Lung (tissue), 11 donors: ENCODE measurements at regions not wholly inside any gene's neighbourhood (a gene's known extent, or its start where the extent isn't known, plus 50 kb on each side); places are given as distances from the start of the nearest gene placed in this dataset.

Source experiments
- ATAC-seq: fragments of 200-7000 bp; cut with Tn5 transposase; one replicate; pipeline ENCODE4 v1.9.1; 2020; ENCODE audit warnings: moderate number of reproducible peaks; ENCODE audit not compliant: insufficient read depth, low FRiP score
- DNase-seq, 3 donors: peaks; one replicate each; pipeline ENCODE4 v3.0.0-alpha.2; 2013 to 2017
- H3K27ac ChIP-seq, 2 donors: one replicate each; pipeline ENCODE4 v1.5.1; 2013; ENCODE audit warnings: mild to moderate bottlenecking in 2 of 2, moderate library complexity in 2 of 2, control low read depth in 1 of 2, inconsistent platforms in 1 of 2, low read depth in 1 of 2, low read length in 1 of 2
- H3K27me3 ChIP-seq, 3 donors: one replicate each; pipeline ENCODE4 v1.5.1; 2013; ENCODE audit warnings: low read length in 2 of 3; ENCODE audit not compliant: control insufficient read depth in 3 of 3, insufficient read depth in 3 of 3
- H3K36me3 ChIP-seq, 4 donors: one replicate each; pipeline ENCODE4 v1.5.1; 2013; ENCODE audit warnings: low read length in 4 of 4, mild to moderate bottlenecking in 1 of 4, moderate library complexity in 1 of 4; ENCODE audit not compliant: control insufficient read depth in 4 of 4, insufficient read depth in 4 of 4
- H3K4me1 ChIP-seq, 5 donors: one replicate each; pipeline ENCODE4 v1.5.1; 2013; ENCODE audit warnings: low read length in 5 of 5, mild to moderate bottlenecking in 2 of 5, moderate library complexity in 1 of 5; ENCODE audit not compliant: control insufficient read depth in 5 of 5, insufficient read depth in 5 of 5
- H3K4me3 ChIP-seq: one replicate; pipeline ENCODE4 v1.5.1; 2013; ENCODE audit warnings: mild to moderate bottlenecking, control low read depth, moderate library complexity
- H3K9ac ChIP-seq, 2 donors: one replicate each; pipeline ENCODE4 v1.5.1; 2013; ENCODE audit warnings: low read length in 2 of 2, control low read depth in 1 of 2; ENCODE audit not compliant: insufficient read depth in 1 of 2
- H3K9me3 ChIP-seq, 4 donors: one replicate each; pipeline ENCODE4 v1.5.1; 2013; ENCODE audit warnings: low read length in 3 of 4, mild to moderate bottlenecking in 1 of 4, moderate library complexity in 1 of 4; ENCODE audit not compliant: control insufficient read depth in 4 of 4, insufficient read depth in 3 of 4
- WGBS, 2 donors: extraction: QIAGEN DNeasy Blood & Tissue Kit; methylation state at CpG; one replicate each; pipeline ENCODE4 v1.1.7; 2013; 5-methylcytosine and 5-hydroxymethylcytosine counted together
- TF ChIP-seq, protein P1 (sequence below): IDR thresholded peaks from 2 replicates; pipeline ENCODE4 v1.5.1; 2012; ENCODE audit warnings: mild to moderate bottlenecking; ENCODE audit errors: control extremely low read depth, extremely low read depth
- donor health status: control.
- donor health status: control.
- donor health status: Bipolar disorder and iron deficiency.
- donor health status: healthy.
- donor health status: DM: yes; HTN: yes; CAD: no.

GRCh38 chr2:40507432-40507831 lies 55.5 kb upstream of the SLC8A1 start:
- no peak overlapping the region for H3K27ac ChIP-seq
- peaks cover 0 to 17% (median 0%) of the 10 kb centered on the region in 5 donors for H3K4me1 ChIP-seq
- 43 to 44% methylated on average over 1 of the region's 1 CpG for WGBS, 2 donors
- no peaks in the 10 kb centered on the region for H3K9me3 ChIP-seq
- no peaks in the 10 kb centered on the region for H3K27me3 ChIP-seq
- no peaks in the 10 kb centered on the region for H3K36me3 ChIP-seq
- no peak overlapping the region for H3K9ac ChIP-seq
- ATAC-seq = no peak
- TF ChIP-seq, protein P1, sequence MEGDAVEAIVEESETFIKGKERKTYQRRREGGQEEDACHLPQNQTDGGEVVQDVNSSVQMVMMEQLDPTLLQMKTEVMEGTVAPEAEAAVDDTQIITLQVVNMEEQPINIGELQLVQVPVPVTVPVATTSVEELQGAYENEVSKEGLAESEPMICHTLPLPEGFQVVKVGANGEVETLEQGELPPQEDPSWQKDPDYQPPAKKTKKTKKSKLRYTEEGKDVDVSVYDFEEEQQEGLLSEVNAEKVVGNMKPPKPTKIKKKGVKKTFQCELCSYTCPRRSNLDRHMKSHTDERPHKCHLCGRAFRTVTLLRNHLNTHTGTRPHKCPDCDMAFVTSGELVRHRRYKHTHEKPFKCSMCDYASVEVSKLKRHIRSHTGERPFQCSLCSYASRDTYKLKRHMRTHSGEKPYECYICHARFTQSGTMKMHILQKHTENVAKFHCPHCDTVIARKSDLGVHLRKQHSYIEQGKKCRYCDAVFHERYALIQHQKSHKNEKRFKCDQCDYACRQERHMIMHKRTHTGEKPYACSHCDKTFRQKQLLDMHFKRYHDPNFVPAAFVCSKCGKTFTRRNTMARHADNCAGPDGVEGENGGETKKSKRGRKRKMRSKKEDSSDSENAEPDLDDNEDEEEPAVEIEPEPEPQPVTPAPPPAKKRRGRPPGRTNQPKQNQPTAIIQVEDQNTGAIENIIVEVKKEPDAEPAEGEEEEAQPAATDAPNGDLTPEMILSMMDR = no peak
- DNase-seq = no peak
- H3K4me3 ChIP-seq = no peak overlapping the region

DNA sequence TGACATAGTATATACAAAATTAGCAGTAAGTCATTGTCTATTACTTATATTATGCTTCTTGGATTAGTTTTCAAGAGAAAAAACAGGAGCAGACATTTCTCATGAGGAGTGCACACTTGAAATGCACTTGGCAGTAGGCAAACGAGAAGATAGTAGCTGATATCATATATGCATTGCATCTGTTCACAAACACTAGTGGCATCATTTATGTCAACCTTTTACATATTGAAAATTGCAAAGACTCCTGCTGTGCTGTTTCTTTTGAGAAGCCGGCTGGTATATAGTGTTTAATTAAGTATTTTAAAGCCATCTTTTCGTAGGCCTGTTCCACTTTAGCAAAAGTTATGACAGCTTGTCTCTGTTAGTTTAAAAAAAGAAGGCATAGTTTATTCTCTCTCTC lies 58.4 kb upstream of the SLC8A1 start:
- H3K4me3 ChIP-seq = no peak overlapping the region
- no peak for DNase-seq
- H3K9ac ChIP-seq = no peak overlapping the region
- ATAC-seq = no peak
- TF ChIP-seq, protein P1 = no peak
- peak overlapping the region in 1 of 2 donors; percentile 33 for H3K27ac ChIP-seq
- peaks cover 0 to 21% (median 3%) of the 10 kb centered on the region in 5 donors for H3K4me1 ChIP-seq
- 75 to 90% methylated on average over 3 of the region's 3 CpGs for WGBS, 2 donors
- H3K27me3 ChIP-seq = no peaks in the 10 kb centered on the region
- no peaks in the 10 kb centered on the region for H3K9me3 ChIP-seq
- no peaks in the 10 kb centered on the region for H3K36me3 ChIP-seq

DNA sequence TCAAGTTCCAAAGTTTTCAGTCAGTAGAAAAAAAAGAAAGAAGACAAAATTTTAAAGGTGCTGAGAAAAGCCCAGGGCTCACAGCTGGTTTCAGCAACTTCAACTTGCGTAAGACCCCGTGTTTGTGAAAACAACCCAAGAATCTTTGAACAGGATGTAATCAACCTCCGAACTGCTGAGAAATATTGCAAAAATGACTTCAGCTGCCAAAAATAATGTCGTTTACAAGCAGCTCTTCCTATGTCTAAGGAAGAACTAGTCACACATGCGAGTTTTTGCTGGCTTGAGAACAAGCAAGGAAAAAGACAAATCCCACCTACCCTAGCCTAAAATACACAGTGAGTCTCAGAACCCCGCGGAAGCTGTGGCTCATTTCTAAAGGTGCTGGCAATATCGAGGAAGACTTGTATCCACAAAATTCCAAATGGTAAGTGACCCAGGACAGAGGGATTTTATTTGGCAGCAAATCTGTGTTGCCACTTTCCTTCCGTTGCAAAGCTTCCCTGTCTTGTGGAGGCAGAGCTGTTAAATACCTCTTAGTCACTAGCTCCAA lies 59.8 kb upstream of the SLC8A1 start:
- no peaks in the 10 kb centered on the region for H3K36me3 ChIP-seq
- no peaks in the 10 kb centered on the region for H3K27me3 ChIP-seq
- peak; percentile 55 to 93 (median 89) for DNase-seq
- H3K27ac ChIP-seq = peak overlapping the region; percentile 87 to 93
- H3K4me3 ChIP-seq = peak overlapping the region; percentile 31
- H3K4me1 ChIP-seq = peaks cover 0 to 21% (median 3%) of the 10 kb centered on the region in 5 donors
- peak; percentile 58 for ATAC-seq
- peak overlapping the region in 1 of 2 donors; percentile 30 for H3K9ac ChIP-seq
- whole genome bisulfite sequencing, 2 donors = 8 to 16% methylated on average over 9 of the region's 9 CpGs
- H3K9me3 ChIP-seq = no peaks in the 10 kb centered on the region
- TF ChIP-seq, protein P1 = no peak

GRCh38 chr2:40512256-40512655 lies 60.4 kb upstream of the SLC8A1 start:
- no peak for ATAC-seq
- no peaks in the 10 kb centered on the region for H3K9me3 ChIP-seq
- DNase-seq = peak; percentile 47 to 92 (median 84)
- peak overlapping the region; percentile 26 to 87 for H3K27ac ChIP-seq
- no peaks in the 10 kb centered on the region for H3K27me3 ChIP-seq
- TF ChIP-seq, protein P1 = no peak
- peak overlapping the region in 1 of 2 donors; percentile 11 for H3K9ac ChIP-seq
- peaks cover 0 to 21% (median 3%) of the 10 kb centered on the region in 5 donors for H3K4me1 ChIP-seq
- H3K4me3 ChIP-seq = no peak overlapping the region
- no peaks in the 10 kb centered on the region for H3K36me3 ChIP-seq
- WGBS, 2 donors = 60 to 68% methylated on average over 6 of the region's 6 CpGs
